ENCODE measurements at regions not wholly inside any gene's neighbourhood (a gene's known extent, or its start where the extent isn't known, plus 50 kb on each side); places are given as distances from the start of the nearest gene placed in this dataset.
A peak's percentile ranks its signal among the peaks of the same experiment; 100 is the strongest.

DNA sequence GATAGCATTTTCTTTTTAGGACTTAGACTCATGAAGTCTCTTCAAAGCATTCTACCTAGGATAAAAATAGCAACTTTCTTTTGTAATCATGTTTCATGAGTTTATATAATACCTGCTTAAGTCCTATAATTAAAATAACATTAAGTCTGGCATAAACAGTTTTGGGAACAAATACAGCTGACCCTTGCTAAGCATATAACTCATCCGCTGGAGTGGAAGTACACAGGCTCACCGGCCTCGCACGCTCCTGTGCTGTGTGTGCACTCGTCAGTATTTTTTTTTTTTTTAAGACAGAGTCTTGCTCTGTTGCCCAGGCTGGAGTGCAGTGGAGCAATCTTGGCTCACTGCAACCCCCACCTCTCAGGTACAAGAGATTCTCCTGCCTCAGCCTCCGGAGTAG, 221.8 kb downstream of the ADAMTS15 start:
- TF ChIP-seq, protein P1, sequence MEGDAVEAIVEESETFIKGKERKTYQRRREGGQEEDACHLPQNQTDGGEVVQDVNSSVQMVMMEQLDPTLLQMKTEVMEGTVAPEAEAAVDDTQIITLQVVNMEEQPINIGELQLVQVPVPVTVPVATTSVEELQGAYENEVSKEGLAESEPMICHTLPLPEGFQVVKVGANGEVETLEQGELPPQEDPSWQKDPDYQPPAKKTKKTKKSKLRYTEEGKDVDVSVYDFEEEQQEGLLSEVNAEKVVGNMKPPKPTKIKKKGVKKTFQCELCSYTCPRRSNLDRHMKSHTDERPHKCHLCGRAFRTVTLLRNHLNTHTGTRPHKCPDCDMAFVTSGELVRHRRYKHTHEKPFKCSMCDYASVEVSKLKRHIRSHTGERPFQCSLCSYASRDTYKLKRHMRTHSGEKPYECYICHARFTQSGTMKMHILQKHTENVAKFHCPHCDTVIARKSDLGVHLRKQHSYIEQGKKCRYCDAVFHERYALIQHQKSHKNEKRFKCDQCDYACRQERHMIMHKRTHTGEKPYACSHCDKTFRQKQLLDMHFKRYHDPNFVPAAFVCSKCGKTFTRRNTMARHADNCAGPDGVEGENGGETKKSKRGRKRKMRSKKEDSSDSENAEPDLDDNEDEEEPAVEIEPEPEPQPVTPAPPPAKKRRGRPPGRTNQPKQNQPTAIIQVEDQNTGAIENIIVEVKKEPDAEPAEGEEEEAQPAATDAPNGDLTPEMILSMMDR (conservative IDR thresholded peaks at IDR 0.05; ENCODE audit: low read length) = no peak
- H3K4me3 ChIP-seq (ENCODE audit: low read length) = no peak overlapping the region
- no peak for DNase-seq (ENCODE audit: low read depth)

DNA sequence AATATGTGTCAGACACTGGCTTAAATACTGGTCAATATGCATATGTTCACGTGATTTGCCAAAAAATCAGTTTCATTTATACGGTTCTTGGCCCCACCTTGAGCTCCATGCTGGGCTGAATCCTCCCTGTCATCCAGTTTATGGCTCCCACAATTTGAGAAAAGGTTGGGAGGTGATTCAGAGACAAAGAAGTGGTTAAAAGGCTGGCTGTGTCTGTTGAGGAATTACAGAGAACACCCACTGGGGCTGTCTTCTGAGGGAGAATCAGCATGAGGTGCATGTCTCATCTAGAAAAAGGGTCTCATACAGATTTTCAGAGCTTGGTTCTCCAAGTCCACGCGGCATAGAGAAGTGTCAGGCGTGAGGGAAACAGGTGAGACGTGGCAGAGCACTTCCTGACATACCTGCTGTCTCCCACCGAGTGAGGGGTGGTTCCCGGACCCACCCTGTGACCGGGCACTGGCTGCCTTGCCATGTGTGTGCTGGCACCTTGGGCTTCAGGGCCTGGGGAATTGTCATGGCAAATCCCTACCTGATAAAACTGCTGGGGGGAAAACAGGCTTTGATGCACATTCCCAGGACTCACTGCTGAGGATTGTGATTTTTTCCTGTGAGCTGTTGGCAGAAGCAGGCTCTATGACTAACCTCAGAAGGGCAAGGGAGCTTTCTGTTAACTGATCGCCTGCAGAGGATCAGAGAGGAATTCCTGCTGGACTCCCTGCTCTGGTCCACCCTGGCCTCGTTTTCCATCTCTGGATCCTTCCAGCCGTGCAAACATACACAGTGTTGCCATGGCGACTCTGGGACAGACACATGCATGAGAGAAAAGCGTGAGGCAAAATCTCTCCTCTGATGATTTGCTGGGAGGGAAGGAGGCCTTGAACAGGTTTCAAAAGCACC, 223.6 kb downstream of the ADAMTS15 start:
- H3K4me3 ChIP-seq (ENCODE audit: low read length) = no peak overlapping the region
- TF ChIP-seq, protein P1 (conservative IDR thresholded peaks at IDR 0.05; ENCODE audit: low read length) = no peak
- DNase-seq (ENCODE audit: low read depth) = peak; percentile 87

- H3K4me3 ChIP-seq (ENCODE audit: low read length) = no peak overlapping the region
- TF ChIP-seq, protein P1 (conservative IDR thresholded peaks at IDR 0.05; ENCODE audit: low read length) = no peak
- DNase-seq (ENCODE audit: low read depth) = no peak
Measured at GRCh38 chr11:130672911-130673310, 224.5 kb downstream of the ADAMTS15 start.

DNA sequence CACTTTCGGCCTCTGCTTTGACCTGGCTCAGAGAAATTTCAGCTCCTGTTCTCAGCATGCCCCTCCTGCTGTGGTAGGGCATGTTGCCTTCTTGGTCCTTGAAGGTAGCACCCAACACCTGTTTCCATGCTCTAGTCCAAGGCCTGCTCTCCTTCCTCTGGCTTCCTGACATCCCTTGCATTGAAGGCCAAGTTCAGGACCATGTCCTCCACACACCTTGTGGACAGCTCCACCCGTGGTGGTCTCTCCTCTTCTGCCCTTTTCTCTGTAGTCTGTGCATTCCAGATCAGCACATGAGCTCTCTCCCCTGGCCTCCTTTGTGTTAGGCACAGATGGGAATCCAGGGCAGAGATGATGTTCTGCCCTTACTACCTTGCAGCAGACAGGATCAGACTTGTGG, 225.3 kb downstream of the ADAMTS15 start:
- TF ChIP-seq, protein P1 (conservative IDR thresholded peaks at IDR 0.05; ENCODE audit: low read length) = no peak
- DNase-seq (ENCODE audit: low read depth) = no peak
- no peak overlapping the region for H3K4me3 ChIP-seq (ENCODE audit: low read length)

- DNase-seq (ENCODE audit: low read depth) = peak; percentile 43
- TF ChIP-seq, protein P1 (conservative IDR thresholded peaks at IDR 0.05; ENCODE audit: low read length) = no peak
- no peak overlapping the region for H3K4me3 ChIP-seq (ENCODE audit: low read length)
Measured at GRCh38 chr11:130674686-130675308, 226.4 kb downstream of the ADAMTS15 start.

DNA sequence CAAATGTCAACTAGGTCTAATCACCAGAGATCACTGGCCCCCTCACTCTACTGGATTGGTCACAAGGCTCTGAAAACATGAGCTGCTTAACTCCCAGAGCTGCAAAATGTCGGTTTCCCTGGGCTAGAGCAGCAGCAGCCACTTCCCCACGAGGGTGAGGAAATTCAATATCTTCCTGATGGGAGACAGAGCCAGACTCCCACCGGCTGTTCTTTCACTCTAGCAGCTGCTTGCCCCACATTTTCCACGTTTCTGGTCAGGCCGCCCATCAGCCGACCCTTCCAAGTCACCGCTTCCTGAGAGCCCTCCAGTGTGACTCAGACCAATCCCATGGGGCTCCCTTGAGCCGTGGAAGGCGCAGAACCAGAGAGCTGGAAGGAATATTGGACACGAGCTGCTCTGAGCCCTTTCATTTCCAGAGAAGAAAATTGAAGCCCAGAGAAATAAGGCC, 227.0 kb downstream of the ADAMTS15 start:
- TF ChIP-seq, protein P1 (conservative IDR thresholded peaks at IDR 0.05; ENCODE audit: low read length) = no peak
- H3K4me3 ChIP-seq (ENCODE audit: low read length) = 0 out of 2 replicates have a peak overlapping the region, but pooled peaks have one; percentile 1
- DNase-seq (ENCODE audit: low read depth) = peak; percentile 77

All from AG10803 (cell line).